DMS 273 (cell line): ENCODE measurements at regions not wholly inside any gene's neighbourhood (a gene's known extent, or its start where the extent isn't known, plus 50 kb on each side); places are given as distances from the start of the nearest gene placed in this dataset.
A peak's percentile ranks its signal among the peaks of the same experiment; 100 is the strongest.

ENCODE experiments used
- DNase-seq: peaks from one replicate; lab custom pipeline; 2025; ENCODE audit not compliant: unreplicated experiment; lab: John Stamatoyannopoulos, UW

DNA sequence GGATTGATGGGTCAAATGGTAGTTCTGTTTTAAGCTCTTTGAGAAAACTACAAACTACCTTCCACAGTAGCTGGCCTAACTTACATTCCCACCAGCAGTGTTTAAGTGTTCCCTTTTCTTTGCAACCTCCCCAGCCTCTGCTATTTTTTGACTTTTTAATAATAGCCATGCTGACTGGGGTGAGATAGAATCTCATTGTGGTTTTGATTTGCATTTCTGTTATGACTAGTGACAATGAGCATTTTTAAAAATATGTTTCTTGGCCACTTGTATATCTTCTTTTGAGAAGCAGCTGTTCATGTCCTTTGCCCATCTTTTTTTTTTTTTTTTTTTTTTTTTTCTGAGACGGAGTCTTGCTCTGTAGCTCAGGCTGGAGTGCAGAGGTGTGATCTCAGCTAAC is 155.2 kb upstream of the BMPER start:
- DNase-seq = no peak

DNA sequence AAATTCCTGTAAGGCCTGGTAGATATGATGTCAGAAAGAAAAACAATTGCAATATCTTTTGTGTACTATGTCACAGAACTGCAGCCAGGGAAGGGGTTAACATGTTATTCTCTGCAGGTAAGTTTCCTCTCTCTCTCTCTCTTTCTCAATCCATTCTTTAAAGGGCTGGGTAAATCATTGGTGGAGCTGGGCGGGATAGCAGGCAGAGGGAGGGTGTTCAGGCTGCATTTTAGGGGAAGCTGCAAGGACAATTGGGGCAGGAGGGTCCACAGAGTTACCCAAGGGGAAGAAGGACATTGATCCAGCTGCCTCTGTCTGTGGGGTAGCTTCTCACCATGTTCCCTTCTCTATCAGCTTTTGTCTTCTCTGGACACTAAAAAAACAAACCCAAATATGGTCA is 153.9 kb upstream of the BMPER start:
- no peak for DNase-seq

DNA sequence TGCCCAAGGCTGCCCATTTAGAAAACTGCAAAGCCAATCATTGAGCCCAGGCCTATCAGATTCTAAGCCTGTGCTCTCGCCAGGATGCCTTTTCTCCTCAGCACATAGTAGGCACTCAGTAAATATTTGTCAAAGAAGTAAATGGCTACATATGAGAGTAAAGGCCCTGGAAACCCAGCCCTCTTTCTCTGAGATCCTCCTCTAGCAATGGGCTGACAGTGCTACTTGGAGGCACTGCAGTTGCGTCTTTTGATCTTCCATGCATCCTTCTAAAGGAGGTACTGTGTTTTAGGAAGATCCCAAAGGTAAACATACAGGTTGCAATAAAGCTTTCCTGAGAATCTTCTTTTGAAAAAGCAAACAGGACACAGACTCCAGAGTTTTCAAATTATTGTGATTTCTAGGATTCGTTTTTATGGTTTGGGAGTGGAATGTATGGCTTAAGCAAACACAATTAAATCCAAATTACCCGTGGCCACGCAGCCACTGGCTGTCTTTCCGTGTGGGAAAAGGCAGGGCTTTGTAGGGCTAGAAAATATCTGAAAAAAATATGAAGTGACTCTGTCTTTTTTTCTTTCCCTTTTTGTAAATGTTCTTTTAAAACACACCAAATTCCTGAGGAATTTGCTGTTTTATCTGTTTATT is 151.3 kb upstream of the BMPER start:
- no peak for DNase-seq

DNA sequence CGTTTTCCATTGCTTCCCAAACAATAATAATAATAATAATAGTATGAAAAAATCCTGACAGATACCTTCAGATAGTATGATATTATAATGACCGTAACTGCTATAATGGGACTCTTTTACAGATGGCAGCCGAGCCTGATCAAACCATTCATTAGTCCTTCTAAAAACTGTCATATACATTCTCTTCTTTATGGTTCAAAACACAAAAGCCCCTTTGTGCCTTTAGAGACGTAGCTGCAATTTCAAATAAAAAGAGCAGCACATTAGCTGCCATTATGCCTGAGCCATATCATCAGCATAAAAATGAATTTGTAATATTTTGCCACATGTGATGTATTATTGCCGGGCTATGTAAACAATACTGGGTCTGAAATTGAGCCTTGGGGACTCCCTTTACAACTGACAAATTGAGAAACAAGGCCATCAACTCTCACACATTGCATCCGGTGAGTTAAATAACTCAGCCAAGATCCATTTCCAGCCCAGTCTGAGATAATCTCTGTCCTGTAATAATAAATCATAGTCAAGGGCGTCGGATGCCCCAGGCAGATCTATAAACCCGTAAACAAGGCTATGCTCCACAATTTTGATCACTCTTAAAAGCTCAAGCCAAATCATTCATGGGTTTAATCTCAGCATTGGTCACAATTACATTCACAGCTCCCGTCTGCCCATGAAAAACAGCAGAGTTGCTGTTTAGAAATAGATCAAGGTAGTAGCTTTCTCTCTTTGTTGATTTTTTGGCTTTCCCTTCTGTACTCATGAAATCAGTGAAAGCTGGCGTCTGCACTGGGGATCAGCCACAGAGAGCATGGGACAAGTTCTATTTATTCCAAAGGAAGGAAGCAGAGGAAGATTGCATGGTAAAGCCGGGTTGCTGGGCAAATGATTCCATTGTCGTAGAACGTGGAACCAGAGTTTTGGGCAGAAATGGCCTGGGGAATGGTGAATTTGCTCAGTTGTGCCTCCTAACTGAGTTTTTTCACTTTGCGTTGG is 150.1 kb upstream of the BMPER start:
- DNase-seq = no peak

GRCh38 chr7:33757050-33757449 is 148.3 kb upstream of the BMPER start:
- DNase-seq = no peak

DNA sequence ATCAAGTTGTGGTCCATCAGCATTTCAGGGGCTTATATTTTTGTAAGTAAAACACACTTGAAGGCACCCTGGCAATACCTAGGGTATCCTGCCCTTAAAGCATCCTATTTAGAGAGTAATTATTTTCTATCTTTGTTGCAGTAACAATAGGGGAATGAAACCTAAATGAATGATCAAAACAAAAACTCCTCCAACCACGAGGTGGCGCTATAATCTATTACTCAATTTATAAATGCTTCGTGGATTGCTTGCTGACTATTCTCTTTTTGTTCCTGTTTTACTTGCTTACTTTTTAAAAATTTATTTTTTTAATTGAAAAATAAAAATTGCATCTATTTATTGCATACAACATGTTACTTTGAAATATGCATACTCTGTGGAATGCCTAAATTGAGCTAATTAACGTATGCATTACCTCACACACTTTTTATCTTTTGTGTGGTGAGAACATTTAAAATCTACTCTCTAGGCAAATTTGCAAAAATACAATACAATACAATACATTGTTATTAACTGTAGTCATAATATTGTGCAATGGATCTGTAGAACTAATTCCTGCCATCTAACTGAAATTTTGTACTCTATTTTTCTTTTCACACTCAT is 147.7 kb upstream of the BMPER start:
- DNase-seq = peak; percentile 78

DNA sequence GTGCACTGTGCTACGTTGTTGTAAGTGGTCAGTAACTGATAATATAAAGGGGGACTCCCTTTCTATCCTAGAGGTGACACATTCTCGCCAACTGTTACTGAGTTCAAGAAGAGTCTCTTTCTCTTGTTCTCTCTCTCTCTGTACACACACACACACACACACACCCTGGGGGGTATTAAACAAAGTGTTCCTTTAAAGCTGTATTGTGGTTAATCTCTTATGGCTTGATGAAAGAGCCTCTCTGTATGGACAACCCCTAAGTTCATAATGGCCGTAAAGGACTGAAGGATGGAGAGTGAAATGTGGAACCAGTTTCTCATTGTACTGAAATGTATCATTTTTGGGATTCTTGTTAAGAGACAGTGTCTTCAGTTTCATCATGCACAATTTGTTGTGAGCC is 145.2 kb upstream of the BMPER start:
- no peak for DNase-seq

GRCh38 chr7:33760834-33761233 is 144.5 kb upstream of the BMPER start:
- DNase-seq = no peak

GRCh38 chr7:33761449-33762080 is 143.8 kb upstream of the BMPER start:
- no peak for DNase-seq

DNA sequence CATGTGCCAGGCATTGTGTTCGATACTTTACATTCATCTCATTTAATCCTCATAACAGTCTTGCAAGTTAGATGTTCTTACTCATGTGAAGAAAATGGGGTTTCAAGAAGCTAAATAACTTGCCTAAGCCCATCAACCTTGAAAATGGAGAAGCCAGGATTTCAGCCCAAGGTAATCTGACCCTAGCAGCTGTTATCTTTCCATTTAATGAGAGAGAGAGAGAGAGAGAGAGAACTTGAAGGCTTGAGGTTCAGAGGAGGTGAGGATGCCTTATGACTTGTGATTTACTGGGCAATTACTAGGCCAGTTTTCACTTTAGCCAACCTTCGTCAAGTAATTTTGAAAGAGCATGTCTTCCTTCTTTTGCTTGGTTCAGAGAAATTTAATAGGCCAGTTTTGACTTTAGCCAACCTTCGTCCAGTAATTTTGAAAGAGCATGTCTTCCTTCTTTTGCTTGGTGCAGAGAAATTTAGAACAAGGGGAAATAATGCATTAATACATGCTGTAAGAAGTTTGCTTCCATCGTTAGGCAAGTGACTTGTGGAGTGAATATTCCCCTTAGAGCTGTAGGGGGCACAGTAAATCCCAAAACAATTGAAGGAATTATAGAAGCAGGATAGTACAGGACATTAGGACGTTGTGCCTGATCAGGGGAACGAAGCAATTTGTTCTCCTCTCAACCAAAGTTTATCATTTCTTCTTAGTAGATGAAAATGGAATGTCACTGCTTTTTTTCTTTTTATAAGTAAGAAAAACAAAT is 143.0 kb upstream of the BMPER start:
- DNase-seq = no peak

DNA sequence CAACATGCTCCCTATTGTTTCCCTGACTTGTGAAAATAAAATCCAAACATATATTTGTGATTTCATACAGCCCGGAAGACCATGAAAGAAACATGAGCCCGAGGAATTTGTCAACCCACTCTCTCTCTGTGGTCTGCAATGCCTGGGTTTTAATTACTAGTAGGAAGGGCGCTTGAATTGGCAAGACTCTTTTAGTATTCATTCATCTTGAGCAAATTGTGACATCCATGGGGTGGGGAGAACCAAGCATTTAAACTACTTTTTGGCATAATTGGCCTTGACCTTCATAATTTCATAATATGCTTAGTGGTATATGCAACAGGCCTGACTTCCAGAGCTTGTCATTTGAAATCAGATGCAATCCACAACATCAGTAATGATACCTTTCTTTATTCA is 142.4 kb upstream of the BMPER start:
- DNase-seq = no peak

GRCh38 chr7:33764752-33765451 is 140.4 kb upstream of the BMPER start:
- DNase-seq = no peak

GRCh38 chr7:33766405-33766804 is 138.9 kb upstream of the BMPER start:
- no peak for DNase-seq

GRCh38 chr7:33769930-33770329 is 135.4 kb upstream of the BMPER start:
- DNase-seq = no peak

GRCh38 chr7:33770576-33770975 is 134.8 kb upstream of the BMPER start:
- DNase-seq = no peak

GRCh38 chr7:33771422-33771821 is 133.9 kb upstream of the BMPER start:
- DNase-seq = no peak

DNA sequence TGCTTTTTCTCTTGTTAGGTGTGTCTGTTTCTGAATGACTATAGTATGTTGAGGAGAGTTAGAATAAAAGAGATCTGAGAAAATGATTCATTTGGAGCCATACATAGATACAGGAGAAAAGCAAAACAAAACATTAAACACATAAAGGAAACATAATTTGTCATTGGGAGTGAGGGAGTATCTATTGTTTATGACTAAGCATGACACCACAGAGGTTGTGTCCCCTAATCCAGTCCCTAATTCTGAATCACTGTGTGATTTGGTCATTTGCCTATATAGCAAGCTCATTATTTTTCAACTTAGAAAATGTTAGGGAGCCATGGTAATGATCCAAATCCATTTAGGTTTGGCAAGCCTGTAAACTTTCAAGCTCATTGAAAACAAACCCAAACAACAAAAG is 132.3 kb upstream of the BMPER start:
- DNase-seq = no peak

- DNase-seq = peak; percentile 36
Observed at GRCh38 chr7:33774762-33775523, 130.4 kb upstream of the BMPER start.

GRCh38 chr7:33775790-33776189 is 129.5 kb upstream of the BMPER start:
- DNase-seq = no peak
